Activated CD8-positive, alpha-beta memory T cell treated with anti-CD3 and anti-CD28 coated beads, Interleukin-2, amount 50 U/mL, for 4 hours (primary cell): ENCODE measurements at regions not wholly inside any gene's neighbourhood (a gene's known extent, or its start where the extent isn't known, plus 50 kb on each side); places are given as distances from the start of the nearest gene placed in this dataset.

Experiments used
- DNase-seq: peaks from one replicate; pipeline ENCODE4 v3.0.0-alpha.2; 2020

DNA sequence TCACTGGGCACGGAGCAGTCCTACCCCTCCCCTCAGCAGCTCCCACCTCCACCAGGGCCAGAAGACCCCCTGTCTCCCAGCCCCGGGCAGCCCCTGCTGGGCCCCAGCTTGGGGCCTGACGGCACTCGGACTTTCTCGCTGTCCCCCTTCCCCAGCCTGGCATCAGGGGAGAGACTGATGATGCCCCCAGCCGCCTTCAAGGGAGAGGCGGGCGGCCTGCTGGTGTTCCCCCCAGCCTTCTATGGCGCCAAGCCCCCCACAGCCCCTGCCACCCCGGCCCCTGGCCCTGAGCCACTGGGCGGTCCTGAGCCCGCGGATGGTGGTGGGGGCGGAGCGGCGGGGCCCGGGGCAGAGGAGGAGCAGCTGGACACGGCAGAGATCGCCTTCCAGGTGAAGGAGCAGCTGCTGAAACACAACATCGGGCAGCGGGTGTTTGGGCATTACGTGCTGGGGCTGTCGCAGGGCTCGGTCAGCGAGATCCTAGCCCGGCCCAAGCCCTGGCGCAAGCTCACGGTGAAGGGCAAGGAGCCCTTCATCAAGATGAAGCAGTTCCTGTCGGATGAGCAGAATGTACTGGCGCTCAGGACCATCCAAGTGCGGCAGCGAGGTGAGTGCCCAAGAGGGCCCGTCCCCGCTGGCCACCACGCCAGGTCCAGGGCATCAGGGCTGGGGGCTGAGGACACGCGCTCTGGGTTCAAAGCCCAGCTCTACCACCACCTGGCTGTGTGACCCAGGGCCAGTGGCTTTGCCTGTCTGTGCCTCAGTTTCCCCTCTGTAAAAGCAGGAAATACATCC lies 58.6 kb downstream of the PHETA1 start:
- DNase-seq, result no peak

- DNase-seq, result no peak
Measured at GRCh38 chr12:111309584-111309983, 59.3 kb downstream of the PHETA1 start.

- DNase-seq, result no peak
Measured at GRCh38 chr12:111308473-111308872, 60.4 kb downstream of the PHETA1 start.

DNA sequence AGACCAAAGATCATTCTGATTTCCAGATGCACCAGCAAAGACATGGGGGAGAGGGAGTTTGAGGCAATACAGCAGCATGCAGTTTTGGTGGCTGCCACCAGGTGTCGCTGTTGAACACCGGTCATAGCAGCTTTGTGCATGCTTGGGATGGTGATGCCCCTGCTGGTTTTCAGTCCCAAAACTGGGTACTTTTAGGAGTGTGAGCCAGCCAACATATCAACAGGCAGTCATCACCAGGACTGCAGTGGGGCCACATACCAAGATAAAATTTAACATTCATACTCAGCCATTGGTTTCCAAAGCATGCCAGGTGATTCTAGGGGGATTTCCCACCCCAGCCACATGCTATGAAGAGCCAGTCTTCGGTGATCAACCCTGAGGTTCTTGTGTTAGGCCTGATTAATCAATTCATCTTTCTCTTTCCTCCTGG lies 64.2 kb downstream of the PHETA1 start:
- peak; percentile 27 for DNase-seq

GRCh38 chr12:111303531-111303930 lies 65.4 kb downstream of the PHETA1 start:
- no peak for DNase-seq

GRCh38 chr12:111298582-111299436 lies 70.1 kb downstream of the PHETA1 start:
- DNase-seq, result peak; percentile 49

- DNase-seq, result no peak
Measured at GRCh38 chr12:111297703-111298426, 71.0 kb downstream of the PHETA1 start.

DNA sequence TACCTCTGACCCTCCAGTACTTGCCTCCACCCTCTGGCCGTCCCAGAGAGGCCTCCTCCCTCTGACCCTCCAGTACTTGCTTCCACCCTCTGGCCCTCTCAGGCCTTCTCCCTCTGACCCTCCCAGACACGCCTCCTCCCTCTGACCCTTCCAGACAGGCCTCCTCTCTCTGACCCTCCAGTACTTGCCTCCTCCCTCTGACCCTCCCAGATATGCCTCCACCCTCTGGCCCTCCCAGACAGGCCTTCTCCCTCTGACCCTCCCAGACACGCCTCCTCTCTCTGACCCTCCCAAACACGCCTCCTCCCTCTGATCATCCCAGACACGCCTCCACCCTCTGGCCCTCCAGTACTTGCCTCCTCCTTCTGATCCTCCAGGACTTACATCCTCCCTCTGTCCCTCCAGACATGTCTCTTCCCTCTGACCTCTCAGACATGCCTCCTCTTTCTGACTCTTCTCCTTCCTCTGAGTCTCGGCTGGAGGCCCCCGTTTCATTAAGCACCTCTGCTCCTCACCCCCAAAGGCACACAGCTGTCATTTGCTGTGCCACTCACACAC lies 71.9 kb downstream of the PHETA1 start:
- DNase-seq, result no peak

DNA sequence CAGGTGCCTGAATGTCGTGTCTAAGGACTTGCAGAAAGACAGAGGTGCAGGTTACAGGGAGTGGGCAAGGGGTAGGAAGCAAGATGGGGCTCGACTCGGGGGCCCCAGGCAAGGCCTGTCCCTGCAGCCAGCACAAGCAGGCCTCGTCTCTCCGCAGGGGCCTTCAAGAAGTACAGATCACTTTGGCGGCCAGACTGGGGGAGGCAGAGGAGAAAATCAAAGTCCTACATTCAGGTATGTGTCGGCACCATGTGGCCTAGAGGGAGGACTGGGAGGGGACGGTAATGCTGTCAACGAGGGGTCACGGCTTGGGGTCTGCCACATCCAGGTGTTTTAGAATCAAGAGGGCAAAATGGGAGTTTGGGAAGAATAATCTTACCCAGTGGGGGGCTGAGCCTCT lies 73.7 kb downstream of the PHETA1 start:
- DNase-seq, result no peak

GRCh38 chr12:111293266-111294009 lies 75.5 kb downstream of the PHETA1 start:
- no peak for DNase-seq

DNA sequence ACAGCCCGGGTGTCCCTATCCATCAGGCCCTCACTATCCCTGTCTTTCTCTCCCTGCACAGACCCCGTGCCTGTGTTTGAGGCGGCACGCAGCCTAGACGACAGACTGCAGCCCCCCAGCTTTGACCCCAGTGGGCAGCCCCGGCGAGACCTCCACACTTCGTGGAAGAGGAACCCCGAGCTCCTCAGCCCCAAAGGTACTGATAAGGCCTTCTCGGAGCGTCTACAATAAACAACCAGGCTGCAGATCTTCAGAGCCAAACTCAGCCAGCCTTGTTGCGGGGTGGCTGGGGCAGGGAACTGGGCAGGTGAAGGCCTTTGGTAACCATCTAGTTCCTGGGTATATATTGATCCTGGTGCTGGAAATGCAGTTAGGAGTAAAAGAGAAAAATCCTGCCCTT lies 77.5 kb downstream of the PHETA1 start:
- no peak for DNase-seq

GRCh38 chr12:111288771-111289170 lies 80.1 kb downstream of the PHETA1 start:
- no peak for DNase-seq

DNA sequence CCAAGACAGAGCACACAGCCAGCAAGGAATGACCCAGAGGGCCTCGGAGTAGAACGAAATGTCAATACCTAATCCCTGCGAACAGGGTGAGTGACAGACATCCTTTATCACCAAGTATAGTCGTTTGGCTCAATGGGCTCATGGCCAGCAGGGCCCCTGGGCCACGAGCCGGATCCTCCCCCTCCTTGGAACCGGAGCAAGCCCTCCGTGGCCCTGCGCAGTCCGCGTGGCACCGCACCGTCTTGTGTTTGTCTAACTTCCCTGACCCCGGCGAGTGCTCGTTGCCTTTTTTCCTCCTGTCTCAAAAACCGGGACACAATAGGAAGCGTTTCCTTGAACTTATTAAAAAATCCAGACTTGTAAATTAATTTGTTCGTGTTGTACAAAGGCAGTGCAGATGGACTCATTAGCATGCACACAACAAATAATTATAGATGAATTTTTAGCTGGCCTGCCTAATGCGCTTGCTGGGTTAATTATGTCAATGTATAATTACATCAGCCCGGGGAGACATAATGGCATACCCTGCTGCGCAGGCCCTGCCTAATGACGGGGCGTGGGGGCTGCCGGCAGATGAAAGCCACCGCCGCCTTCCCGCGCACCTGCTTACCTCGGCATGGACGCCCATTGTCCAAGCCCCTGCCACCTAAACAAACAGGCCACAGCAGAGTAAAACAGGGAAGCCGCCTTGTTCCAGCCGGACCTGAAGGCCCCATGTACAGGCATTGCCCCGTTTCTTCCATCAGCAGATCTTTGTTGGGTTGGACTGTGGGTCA lies 81.6 kb downstream of the PHETA1 start:
- no peak for DNase-seq

DNA sequence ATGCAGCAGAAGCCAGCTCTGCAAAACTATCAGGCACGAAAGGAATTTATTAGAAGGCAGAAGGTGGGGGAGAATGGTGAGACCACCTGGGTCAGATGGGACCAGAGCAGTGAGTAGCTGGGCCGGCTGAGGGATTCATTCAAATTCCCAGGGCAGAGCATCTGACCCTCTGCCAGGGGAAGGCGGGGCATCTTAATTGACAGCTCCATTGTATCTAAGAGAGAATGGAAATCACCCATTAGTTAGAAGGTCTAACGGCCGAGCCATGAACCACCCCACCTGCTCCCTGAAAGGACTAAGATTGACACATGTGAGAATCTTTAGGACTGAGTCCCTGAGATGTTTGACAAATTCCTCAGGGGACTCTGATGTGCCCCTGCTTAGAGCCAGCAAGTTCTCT lies 83.7 kb downstream of the PHETA1 start:
- DNase-seq, result no peak

DNA sequence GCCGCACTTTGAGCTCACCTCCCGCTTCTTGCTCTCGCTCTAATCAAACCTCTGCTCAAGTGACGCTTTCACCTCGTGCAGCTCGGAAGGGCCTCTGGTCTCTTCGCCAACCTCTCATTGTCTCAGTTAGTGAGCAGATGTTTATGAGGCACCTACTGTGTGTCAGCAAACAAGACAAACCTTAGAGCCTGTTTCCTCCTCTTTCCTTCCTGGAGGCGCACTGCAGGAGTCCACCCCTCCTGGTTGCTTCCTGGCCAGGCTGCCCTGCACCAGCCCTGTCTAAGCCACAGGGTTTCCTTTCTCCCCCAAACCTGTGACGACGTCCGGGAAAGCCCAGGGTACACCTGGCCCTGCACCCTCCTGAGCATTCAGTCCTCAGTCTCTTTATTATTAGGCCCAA lies 84.2 kb downstream of the PHETA1 start:
- DNase-seq, result no peak

- DNase-seq, result no peak
Measured at GRCh38 chr12:111283966-111284365, 84.9 kb downstream of the PHETA1 start.

DNA sequence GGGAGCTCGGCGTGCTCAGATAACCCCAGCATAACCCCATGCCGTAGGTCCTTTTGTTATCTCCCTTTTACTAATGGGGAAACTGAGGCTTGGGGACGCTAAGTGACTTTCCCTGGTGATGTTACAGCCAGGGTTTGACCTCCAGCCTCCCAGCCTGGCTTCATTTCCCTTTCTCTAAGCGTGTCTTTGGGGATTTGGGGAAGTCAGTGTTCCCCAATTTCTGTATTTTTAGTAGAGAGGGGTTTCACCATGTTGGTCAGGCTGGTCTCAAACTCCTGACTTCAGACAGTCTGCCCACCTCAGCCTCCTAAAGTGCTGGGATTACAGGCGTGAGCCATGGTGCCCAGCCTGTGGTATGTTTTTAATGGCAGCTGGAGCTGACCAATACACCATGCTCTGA lies 85.4 kb downstream of the PHETA1 start:
- no peak for DNase-seq

GRCh38 chr12:111277570-111277969 lies 91.3 kb downstream of the PHETA1 start:
- DNase-seq, result no peak

GRCh38 chr12:111276146-111276545 lies 92.7 kb downstream of the PHETA1 start:
- no peak for DNase-seq

DNA sequence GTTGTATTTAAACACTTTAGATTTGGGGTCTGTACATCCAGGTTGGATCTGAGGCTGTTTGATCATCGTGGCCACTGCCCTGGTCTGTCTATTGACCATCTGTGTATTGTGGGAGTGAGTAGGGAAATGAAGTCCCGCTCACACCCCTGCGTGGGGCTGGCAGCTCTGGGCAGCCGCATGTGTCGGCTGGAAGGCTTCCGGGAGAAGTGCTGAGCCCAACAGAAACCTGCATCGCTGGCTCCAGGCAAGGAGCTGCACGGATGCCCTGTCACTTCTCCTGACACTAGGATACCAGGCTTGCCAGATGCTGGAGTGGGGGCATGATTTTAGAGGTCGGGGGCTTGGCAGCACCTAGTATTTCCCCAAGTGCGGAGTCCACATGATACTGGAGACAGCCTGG lies 93.6 kb downstream of the PHETA1 start:
- no peak for DNase-seq

DNA sequence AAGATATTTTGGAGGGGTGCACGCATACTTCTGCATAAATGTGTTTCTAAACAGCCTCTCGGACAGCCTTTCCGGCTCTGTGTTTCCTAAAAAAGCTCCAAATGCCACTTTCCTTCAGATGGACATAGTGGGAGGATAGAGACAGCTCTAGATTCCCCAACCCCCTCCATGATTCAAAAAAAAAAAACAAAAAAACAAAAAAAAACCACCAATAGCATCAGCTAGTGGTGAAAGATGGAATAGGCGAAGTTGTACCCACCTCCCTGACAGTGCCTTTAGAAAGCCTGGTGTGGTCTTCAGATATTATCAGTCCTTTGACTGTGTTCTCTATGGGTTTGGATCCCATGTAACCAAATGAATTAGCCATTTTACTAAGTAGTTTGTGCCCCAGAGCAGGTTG lies 94.1 kb downstream of the PHETA1 start:
- no peak for DNase-seq
